D721Med (cell line): ENCODE measurements at regions not wholly inside any gene's neighbourhood (a gene's known extent, or its start where the extent isn't known, plus 50 kb on each side); places are given as distances from the start of the nearest gene placed in this dataset.

Experiments
- DNase-seq: peaks from one replicate; pipeline ENCODE4 v3.0.0; 2011; ENCODE audit warnings: low spot score; ENCODE audit not compliant: insufficient read length
- FAIRE-seq: peaks from 2 replicates; lab custom pipeline; 2011; peaks lifted over from hg19 to GRCh38; lab: Jason Lieb, UNC
- CTCF ChIP-seq: IDR thresholded peaks from 2 replicates; pipeline ENCODE4 v1.5.1; 2012; ENCODE audit warnings: mild to moderate bottlenecking, control low read depth; ENCODE audit not compliant: insufficient read depth; ENCODE audit errors: missing control alignments

GRCh38 chr1:93808871-93809270 lies 70.1 kb downstream of the DNTTIP2 start:
- TF ChIP-seq CTCF: no peak
- DNase-seq: no peak
- FAIRE-seq: no peak

GRCh38 chr1:93807311-93807930 lies 71.6 kb downstream of the DNTTIP2 start:
- DNase-seq (no peak), FAIRE-seq (no peak)
- TF ChIP-seq CTCF: no peak

- DNase-seq: no peak
- FAIRE-seq: no peak
- TF ChIP-seq CTCF: no peak
Observed at GRCh38 chr1:93805027-93805610, 73.9 kb downstream of the DNTTIP2 start.

GRCh38 chr1:93804412-93804811 lies 74.6 kb downstream of the DNTTIP2 start:
- no peak for DNase-seq
- no peak for FAIRE-seq
- TF ChIP-seq CTCF: no peak

GRCh38 chr1:93801471-93801870 lies 77.5 kb downstream of the DNTTIP2 start:
- TF ChIP-seq CTCF: no peak
- DNase-seq (no peak), FAIRE-seq (no peak)

- no peak for DNase-seq
- no peak for FAIRE-seq
- no peak for TF ChIP-seq CTCF
Observed at GRCh38 chr1:93800856-93801255, 78.2 kb downstream of the DNTTIP2 start.

- no peak for TF ChIP-seq CTCF
- DNase-seq (no peak), FAIRE-seq (no peak)
Observed at GRCh38 chr1:93798291-93798690, 80.7 kb downstream of the DNTTIP2 start.
